ENCODE measurements at regions not wholly inside any gene's neighbourhood (a gene's known extent, or its start where the extent isn't known, plus 50 kb on each side); places are given as distances from the start of the nearest gene placed in this dataset.

GRCh38 chr7:52071744-52072143, 755.1 kb upstream of the COBL start:
- CTCF ChIA-PET, result no interaction called here

GRCh38 chr7:52064493-52064892, 747.9 kb upstream of the COBL start:
- no peak overlapping the region for H3K27ac ChIP-seq (ENCODE audit: extremely low read depth, low read depth, low read length)
- CTCF ChIA-PET, result no interaction called here

More at GRCh38 chr7:52071744-52072143, 755.1 kb upstream of the COBL start:
- no peak overlapping the region for H3K4me3 ChIP-seq (ENCODE audit: low read depth, low read length)
- H3K4me1 ChIP-seq (ENCODE audit: control insufficient read depth, insufficient read depth, low read length), result no peaks in the 10 kb centered on the region
- H3K36me3 ChIP-seq (ENCODE audit: control insufficient read depth in 2 of 2, insufficient read depth in 1 of 2, low read length in 2 of 2), result no peaks in the 10 kb centered on the region
- H3K27ac ChIP-seq (ENCODE audit: extremely low read depth, low read depth, low read length), result no peak overlapping the region
- TF ChIP-seq ZNF785 (tag by site-specific recombination; IDR thresholded peaks at IDR 0.05) (no peak), ZNF514 (tag by site-specific recombination; IDR thresholded peaks at IDR 0.05) (no peak), ZSCAN16 (tag by site-specific recombination; IDR thresholded peaks at IDR 0.05) (no peak), ZNF521 (tag by site-specific recombination; IDR thresholded peaks at IDR 0.05) (no peak), ZNF155 (tag by site-specific recombination; IDR thresholded peaks at IDR 0.05) (no peak), ZNF449 (tag by site-specific recombination; IDR thresholded peaks at IDR 0.05) (no peak)
- no peaks in the 10 kb centered on the region for H3K9me3 ChIP-seq (ENCODE audit: control insufficient read depth, insufficient read depth, low read depth, low read length)
- POLR2A ChIA-PET, result no interaction called here

More at GRCh38 chr7:52064493-52064892, 747.9 kb upstream of the COBL start:
- Histone ChIP-seq H3K36me3 (ENCODE audit: control insufficient read depth in 2 of 2, insufficient read depth in 1 of 2, low read length in 2 of 2) (no peaks in the 10 kb centered on the region), H3K9me3 (ENCODE audit: control insufficient read depth, insufficient read depth, low read depth, low read length) (no peaks in the 10 kb centered on the region), H3K4me1 (ENCODE audit: control insufficient read depth, insufficient read depth, low read length) (no peaks in the 10 kb centered on the region), H3K4me3 (ENCODE audit: low read depth, low read length) (no peak overlapping the region)
- no peak for TF ChIP-seq ZBTB11 (tag by site-specific recombination; conservative IDR thresholded peaks at IDR 0.05; ENCODE audit: low read depth)
- no peak for TF ChIP-seq ZNF549 (tag by site-specific recombination; IDR thresholded peaks at IDR 0.05)
- no peak for TF ChIP-seq ZBTB44 (tag by site-specific recombination; IDR thresholded peaks at IDR 0.05)
- TF ChIP-seq ZNF146 (tag by site-specific recombination; IDR thresholded peaks at IDR 0.05), result no peak
- TF ChIP-seq ZNF155 (tag by site-specific recombination; IDR thresholded peaks at IDR 0.05), result no peak
- TF ChIP-seq ZBTB10 (tag by site-specific recombination; IDR thresholded peaks at IDR 0.05), result no peak
- no peak for TF ChIP-seq ZNF792 (tag by site-specific recombination; IDR thresholded peaks at IDR 0.05)
- TF ChIP-seq ZNF621 (tag by site-specific recombination; IDR thresholded peaks at IDR 0.05), result no peak
- TF ChIP-seq SP3 (tag by site-specific recombination; IDR thresholded peaks at IDR 0.05), result no peak
- TF ChIP-seq ZNF76 (tag by site-specific recombination; IDR thresholded peaks at IDR 0.05; ENCODE audit: borderline replicate concordance, low read depth), result no peak
- TF ChIP-seq ZFP69B (tag by site-specific recombination; IDR thresholded peaks at IDR 0.05), result no peak
- POLR2A ChIA-PET, result no interaction called here

All from HEK293 (cell line).